ENCODE measurements at regions not wholly inside any gene's neighbourhood (a gene's known extent, or its start where the extent isn't known, plus 50 kb on each side); places are given as distances from the start of the nearest gene placed in this dataset.
A peak's percentile ranks its signal among the peaks of the same experiment; 100 is the strongest.

- DNase-seq (no peak), ATAC-seq (peak; percentile 32)
- Histone ChIP-seq H3K27ac (no peak overlapping the region), H3K36me3 (no peaks in the 10 kb centered on the region), H3K9me3 (peaks cover 0 to 6% of the 10 kb centered on the region in 2 donors), H3K27me3 (no peaks in the 10 kb centered on the region), H3K4me1 (peaks cover 0 to 12% of the 10 kb centered on the region in 2 donors), H3K4me3 (no peak overlapping the region)
- intact Hi-C loops (cut with DNase I) = no loop called here
- TF ChIP-seq CTCF (IDR thresholded peaks at IDR 0.05) = no peak
These were observed 139.9 kb downstream of the GADD45G start for GRCh38 chr9:89744730-89745129.

- H3K4me3 ChIP-seq = no peak overlapping the region
- no peak for DNase-seq
- TF ChIP-seq CTCF (IDR thresholded peaks at IDR 0.05) = no peak
- intact Hi-C loops (cut with DNase I) = no loop called here
- no peak for ATAC-seq
- peaks cover 0 to 7% of the 10 kb centered on the region in 2 donors for H3K4me1 ChIP-seq
- no peaks in the 10 kb centered on the region for H3K36me3 ChIP-seq
- no peak overlapping the region for H3K27ac ChIP-seq
- no peaks in the 10 kb centered on the region for H3K27me3 ChIP-seq
- peaks cover 0 to 6% of the 10 kb centered on the region in 2 donors for H3K9me3 ChIP-seq
These were observed 141.0 kb downstream of the GADD45G start for GRCh38 chr9:89745601-89746376.

GRCh38 chr9:89746385-89747116 lies 141.7 kb downstream of the GADD45G start:
- ATAC-seq (peak; percentile 30), DNase-seq (peak in 2 of 4 donors; percentile 81 to 92)
- H3K27me3 ChIP-seq = no peaks in the 10 kb centered on the region
- no peak overlapping the region for H3K27ac ChIP-seq
- no peak for TF ChIP-seq CTCF (IDR thresholded peaks at IDR 0.05)
- no peak overlapping the region for H3K4me3 ChIP-seq
- peaks cover 0 to 7% of the 10 kb centered on the region in 2 donors for H3K4me1 ChIP-seq
- intact Hi-C loops (cut with DNase I) = no loop called here
- H3K9me3 ChIP-seq = peaks cover 0 to 6% of the 10 kb centered on the region in 2 donors
- no peaks in the 10 kb centered on the region for H3K36me3 ChIP-seq

- no peak for TF ChIP-seq CTCF (IDR thresholded peaks at IDR 0.05)
- Histone ChIP-seq H3K27ac (no peak overlapping the region), H3K9me3 (peaks cover 0 to 6% of the 10 kb centered on the region in 2 donors), H3K36me3 (no peaks in the 10 kb centered on the region), H3K4me3 (no peak overlapping the region), H3K27me3 (no peaks in the 10 kb centered on the region), H3K4me1 (peaks cover 0 to 7% of the 10 kb centered on the region in 2 donors)
- intact Hi-C loops (cut with DNase I) = no loop called here
- DNase-seq = no peak
- ATAC-seq = no peak
These were observed 142.8 kb downstream of the GADD45G start for GRCh38 chr9:89747596-89747995.

- Histone ChIP-seq H3K9me3 (peaks cover 0 to 6% of the 10 kb centered on the region in 2 donors), H3K4me1 (peaks cover 0 to 7% of the 10 kb centered on the region in 2 donors), H3K4me3 (no peak overlapping the region), H3K36me3 (no peaks in the 10 kb centered on the region), H3K27ac (no peak overlapping the region), H3K27me3 (no peaks in the 10 kb centered on the region)
- ATAC-seq = no peak
- DNase-seq = no peak
- TF ChIP-seq CTCF (IDR thresholded peaks at IDR 0.05) = no peak
- intact Hi-C loops (cut with DNase I) = no loop called here
These were observed 143.3 kb downstream of the GADD45G start for GRCh38 chr9:89748021-89748670.
